NCI-H2029 (cell line): ENCODE measurements at regions not wholly inside any gene's neighbourhood (a gene's known extent, or its start where the extent isn't known, plus 50 kb on each side); places are given as distances from the start of the nearest gene placed in this dataset.
"Not testable (repeated sequence)": the region's sequence is repeated elsewhere in the genome, so short reads cannot be mapped to it uniquely, and the experiment has no call there.

Experiments
- DNase-seq: peaks from one replicate; lab custom pipeline; 2025; lab: John Stamatoyannopoulos, UW

DNA sequence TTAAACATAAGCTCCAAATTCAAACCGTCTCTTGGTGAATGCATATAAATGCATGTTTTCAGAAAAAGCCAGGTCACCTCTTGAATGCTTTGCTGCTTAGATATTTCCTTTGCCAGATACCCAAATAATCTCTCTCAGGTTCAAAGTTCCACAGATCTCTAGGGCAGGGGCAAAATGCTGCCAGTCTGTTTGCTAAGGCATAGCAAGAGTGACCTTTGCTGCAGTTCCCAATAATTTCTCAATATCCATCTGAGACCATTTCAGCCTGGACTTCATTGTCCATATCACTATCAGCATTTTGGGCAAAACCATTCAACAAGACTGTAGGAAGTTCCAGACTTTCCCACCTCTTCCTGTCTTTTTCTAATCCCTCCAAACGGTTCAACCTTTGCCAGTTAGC is 1006.2 kb upstream of the KCND2 start:
- not testable (repeated sequence) for DNase-seq

DNA sequence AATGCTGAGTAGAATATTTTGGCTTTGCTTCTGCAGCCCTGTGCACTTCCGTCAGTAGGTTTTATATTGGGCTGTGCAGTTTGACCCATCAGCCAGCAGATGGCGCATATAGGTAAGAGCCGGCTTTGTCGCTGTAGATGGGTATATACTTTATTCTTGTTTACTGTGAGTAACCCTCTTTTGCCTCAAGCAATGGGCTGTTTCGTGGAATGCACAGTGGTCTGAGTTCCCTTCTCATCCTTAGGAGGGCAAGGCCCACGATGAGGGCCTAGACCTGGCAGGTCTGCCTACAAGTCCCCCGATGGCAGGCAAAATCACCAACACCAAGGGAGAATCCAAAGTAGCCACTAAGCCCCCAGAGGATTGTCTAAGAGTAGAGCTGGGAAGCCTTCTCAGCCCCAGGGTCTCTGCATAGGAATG is 1002.9 kb upstream of the KCND2 start:
- peak; percentile 78 for DNase-seq

- no peak for DNase-seq
These were observed 1002.3 kb upstream of the KCND2 start for GRCh38 chr7:119270644-119271043.

DNA sequence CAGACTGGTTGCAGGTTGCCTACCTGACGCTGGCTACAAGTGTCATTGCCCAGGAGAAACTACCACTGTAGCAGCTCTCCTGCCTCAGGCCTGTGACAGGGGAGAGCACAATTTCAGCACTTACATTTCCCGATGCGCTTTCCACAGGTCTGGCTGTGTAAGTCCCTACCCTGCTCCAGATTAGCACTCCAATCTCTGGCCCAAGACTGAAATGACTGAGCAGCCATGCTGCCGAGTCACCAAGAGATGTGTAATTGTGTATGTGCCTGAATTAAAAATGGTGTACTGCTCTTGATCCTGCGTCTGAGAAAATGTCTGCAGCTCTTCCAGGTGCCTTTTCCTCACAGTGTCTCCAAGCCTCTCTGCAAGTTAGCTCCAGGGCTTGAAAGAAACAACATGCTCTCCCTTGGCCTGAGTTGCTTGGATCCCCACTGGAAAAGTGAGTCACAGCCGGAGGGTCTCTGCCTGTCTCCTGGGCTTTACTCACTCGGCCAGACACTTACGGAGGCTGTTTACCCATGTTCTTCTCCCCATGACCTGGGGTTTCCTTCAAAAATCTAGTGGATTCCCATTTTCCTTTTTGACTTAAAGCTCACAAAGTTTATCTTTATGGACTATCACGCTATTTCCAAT is 1001.7 kb upstream of the KCND2 start:
- no peak for DNase-seq

- no peak for DNase-seq
These were observed 991.7 kb upstream of the KCND2 start for GRCh38 chr7:119281181-119281846.

DNA sequence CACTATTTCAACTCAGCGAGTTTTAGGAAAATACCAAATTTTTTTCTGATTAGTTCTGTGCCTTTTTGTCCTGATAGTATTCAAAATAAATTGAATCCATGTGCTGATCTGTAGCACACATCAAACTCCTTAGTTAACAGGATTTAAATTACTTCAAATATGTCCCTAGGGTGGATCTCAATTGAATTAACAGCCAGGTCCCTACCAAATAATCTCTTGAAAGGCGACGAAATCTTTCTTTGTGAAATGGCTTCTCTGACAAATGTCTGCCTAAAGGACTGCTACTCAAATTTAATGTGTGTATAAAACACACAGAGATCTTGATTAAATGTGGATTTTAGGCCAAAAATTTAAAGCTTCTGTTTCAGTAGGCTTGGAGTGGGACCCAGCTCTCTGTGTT is 989.6 kb upstream of the KCND2 start:
- DNase-seq = no peak

GRCh38 chr7:119288416-119288815 is 984.6 kb upstream of the KCND2 start:
- no peak for DNase-seq

DNA sequence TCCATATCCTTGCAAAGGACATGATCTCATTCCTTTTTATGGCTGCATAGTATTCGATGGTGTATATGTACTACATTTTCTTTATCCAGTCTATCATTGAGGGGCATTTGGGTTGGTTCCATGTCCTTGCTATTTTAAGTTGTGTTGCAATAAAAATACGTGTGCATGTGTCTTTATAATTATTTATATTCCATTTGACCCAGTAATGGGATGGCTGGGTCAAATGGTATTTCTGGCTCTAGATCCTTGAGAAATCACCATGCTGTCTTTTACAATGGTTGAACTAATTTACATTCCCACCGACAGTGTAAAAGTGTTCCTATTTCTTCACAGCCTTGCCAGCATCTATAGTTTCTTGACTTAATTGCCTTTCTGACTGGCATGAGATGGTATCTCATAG is 972.6 kb upstream of the KCND2 start:
- DNase-seq = not testable (repeated sequence)

- DNase-seq = no peak
These were observed 952.7 kb upstream of the KCND2 start for GRCh38 chr7:119320316-119320715.

GRCh38 chr7:119329715-119330114 is 943.3 kb upstream of the KCND2 start:
- no peak for DNase-seq

GRCh38 chr7:119335405-119335804 is 937.6 kb upstream of the KCND2 start:
- no peak for DNase-seq

- DNase-seq = no peak
These were observed 931.2 kb upstream of the KCND2 start for GRCh38 chr7:119341822-119342221.

DNA sequence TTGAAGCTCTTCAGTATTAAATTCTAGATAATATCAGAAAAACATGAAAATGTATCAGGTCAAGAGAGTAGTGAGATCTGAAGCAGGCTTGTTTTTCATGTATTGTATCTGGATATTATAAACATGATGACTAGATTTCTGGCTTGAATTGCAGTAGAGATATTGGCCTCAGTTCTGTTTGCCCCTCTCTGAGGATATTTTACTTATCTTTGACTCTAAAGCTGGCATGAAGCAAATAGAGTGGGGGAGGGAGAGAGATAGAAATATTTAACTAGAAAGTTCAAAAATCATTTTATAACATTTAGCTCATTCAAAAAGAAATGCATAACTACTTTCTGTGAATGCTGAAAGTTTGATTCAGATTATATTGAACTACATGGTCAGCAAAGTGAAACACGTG is 929.7 kb upstream of the KCND2 start:
- no peak for DNase-seq

DNA sequence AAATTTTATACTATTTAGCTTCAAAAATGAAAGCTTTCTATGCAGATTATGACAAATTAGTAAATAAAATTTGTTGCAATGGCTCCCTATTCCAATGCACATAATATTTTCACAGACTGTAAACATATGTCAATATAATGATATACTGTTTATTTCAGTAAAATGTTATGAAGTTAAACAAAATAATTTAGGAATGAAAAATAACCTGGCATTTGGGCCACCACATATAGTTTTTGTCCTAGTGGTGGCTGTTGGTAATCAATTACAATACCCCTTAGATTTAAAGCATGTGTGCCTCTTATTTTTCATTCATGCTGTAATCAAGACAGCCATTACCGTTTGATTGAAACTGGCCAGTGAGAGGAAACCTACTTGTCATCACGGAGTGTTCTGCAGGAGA is 928.5 kb upstream of the KCND2 start:
- no peak for DNase-seq

- no peak for DNase-seq
These were observed 924.5 kb upstream of the KCND2 start for GRCh38 chr7:119348491-119348890.

DNA sequence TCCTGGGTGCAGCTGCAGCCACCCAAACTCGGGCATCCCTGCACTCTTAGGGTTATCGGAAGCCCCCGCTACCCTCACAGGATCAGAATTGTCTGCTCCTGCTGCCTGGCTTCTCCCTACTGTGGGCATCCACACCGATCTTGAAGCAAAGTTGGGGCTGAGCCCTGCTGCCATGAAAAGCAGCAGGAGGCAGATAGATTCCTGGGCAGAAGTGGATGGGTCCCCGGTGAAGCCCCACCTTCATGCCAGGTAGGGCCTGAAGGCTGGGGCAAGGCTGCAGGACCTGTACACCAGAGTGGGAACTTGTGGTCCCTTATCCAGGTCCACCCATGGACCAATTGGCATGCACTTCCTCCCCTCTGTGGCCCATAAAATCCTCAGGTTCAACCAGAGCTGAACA is 922.6 kb upstream of the KCND2 start:
- no peak for DNase-seq

DNA sequence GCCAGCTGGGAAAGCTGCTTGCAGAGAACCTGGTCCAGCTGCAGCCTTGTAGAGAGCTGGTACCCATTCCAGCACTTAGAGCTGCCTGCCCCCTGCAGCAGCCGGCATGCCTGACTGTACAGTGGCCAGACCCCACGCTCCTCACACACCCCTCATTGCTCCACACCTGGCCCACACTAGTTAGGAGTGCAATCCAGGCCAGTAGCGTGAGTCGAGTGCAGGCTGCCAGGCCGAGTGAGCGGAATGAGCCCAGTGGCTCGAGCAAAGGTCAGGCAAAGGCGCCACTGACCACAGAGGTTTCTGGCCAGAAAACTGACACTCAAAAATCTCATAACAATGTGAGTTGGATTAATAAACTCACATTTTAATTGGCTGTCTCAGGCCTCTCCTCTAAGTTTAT is 921.7 kb upstream of the KCND2 start:
- DNase-seq = no peak

DNA sequence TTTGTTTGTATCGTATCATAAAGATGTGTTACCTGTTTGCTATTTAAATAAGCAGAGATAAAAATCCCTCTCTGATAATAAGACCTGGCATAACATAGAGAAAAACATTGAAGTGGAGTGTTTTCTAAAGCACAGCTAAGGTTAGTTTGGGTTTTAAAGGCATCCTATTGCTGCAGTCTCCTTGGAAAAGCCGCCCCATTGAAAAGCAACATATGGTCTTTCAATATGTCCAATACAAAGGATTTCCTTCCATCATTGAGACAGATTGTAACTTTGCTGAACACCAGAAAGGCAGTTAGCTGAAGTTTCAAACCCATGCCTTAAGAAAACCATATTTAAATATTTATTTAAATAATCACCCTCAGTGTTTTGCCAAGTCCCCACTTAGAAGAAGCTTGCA is 898.5 kb upstream of the KCND2 start:
- DNase-seq = no peak

DNA sequence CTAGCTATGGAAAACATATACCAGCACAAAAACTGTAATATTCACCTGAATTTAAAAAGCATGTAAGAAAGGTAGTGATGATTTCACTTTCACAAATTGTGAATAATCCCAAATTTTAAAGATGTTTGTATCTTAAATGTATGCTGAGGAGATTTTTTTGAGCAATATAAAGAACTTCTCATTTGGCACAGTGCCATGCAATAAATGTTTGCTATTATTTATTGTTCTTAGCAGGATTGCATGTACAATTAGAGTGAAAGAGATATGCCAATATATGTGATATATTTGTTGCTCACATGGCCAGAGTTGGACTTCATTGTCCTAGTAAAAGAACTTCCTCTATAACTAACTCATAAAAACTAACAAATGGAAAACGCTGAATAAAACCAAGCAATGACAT is 895.1 kb upstream of the KCND2 start:
- no peak for DNase-seq

- no peak for DNase-seq
These were observed 890.2 kb upstream of the KCND2 start for GRCh38 chr7:119382726-119383125.

GRCh38 chr7:119395024-119395423 is 878.0 kb upstream of the KCND2 start:
- no peak for DNase-seq

- DNase-seq = no peak
These were observed 875.8 kb upstream of the KCND2 start for GRCh38 chr7:119397156-119397555.

- DNase-seq = no peak
These were observed 864.4 kb upstream of the KCND2 start for GRCh38 chr7:119408596-119408995.

DNA sequence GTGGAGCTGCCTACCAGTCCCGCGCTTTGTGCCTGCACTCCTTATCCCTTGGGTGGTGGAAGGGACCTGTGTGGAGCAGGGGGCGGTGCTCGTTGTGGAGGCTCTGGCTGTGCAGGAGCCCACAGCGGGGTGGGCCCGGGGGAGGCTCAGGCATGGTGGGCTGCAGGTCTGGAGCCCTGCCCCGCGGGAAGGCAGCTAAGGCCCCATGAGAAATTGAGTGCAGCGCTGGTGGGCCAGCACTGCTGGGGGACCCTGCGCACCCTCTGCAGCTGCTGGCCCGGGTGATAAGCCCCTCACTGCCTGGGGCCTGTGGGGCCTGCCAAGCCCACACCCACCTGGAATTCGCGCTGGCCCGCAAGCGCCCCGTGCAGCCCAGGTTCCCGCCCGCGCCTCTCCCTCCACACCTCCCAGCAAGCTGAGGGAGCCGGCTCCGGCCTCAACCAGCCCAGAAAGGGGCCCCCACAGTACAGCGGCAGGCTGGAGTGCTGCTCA is 859.6 kb upstream of the KCND2 start:
- DNase-seq = no peak
